Myocyte (in vitro differentiated cells): ENCODE measurements at regions not wholly inside any gene's neighbourhood (a gene's known extent, or its start where the extent isn't known, plus 50 kb on each side); places are given as distances from the start of the nearest gene placed in this dataset.

ENCODE experiments used
- DNase-seq: peaks from one replicate; pipeline ENCODE4 v3.0.0-alpha.2; 2012; ENCODE audit warnings: low read depth

- no peak for DNase-seq
Observed at GRCh38 chr2:17079262-17079661, 413.6 kb upstream of the CYRIA start.

DNA sequence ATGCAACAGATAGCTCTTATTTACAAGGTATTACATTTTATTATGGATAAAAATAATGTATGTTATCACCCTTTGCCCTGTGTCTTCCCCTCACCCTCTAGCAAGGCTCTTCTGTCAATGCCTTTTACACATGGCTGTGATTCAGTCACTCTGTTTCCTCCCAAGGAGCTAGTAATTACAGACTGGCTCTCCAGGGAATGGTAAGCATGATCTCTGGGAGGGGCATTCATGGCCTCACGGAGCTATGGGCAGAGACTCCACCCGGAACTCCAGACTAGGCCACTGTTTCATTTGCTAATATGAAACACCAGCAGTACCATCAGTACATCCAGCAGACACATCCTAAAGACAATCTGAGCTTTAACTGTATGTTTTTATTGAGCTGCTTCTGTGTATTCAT, 410.9 kb upstream of the CYRIA start:
- peak; percentile 43 for DNase-seq

DNA sequence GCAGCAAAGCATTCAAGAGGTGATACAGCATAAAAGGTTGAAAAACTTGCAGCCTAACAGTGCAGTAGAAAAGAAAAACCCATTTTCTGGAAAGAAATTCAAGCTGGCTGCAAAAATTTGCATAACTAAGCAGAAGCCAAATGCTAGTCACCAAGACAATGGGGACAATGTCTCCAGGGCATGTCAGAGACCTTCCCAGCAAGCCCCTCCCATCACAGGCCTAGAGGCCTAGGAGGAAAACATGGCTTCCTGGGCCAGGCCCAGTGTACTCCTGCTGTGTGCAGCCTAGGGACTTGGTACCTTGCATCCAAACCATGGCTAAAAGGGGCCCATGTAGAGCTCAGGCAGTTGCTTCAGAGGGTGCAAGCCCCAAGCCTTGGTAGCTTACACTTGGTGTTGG, 405.1 kb upstream of the CYRIA start:
- no peak for DNase-seq

DNA sequence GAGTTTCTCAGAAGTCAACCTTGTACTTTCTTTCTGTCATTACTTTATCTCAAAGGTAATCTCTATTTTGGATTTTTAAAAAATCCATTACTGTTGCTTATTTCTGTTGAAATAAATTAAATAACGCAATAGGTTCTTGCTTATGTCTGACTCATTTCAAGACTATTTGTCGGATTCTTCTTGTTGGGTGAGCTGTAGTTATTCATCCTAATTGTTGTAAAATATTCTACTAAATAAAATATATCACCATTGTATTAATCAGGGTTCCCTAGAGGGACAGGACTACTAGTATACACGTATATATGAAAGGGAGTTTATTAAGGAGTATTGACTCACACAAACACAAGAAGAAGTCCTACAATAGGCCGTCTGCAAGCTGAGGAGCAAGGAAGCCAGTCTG, 403.9 kb upstream of the CYRIA start:
- DNase-seq, result no peak

- no peak for DNase-seq
Observed at GRCh38 chr2:17068021-17068420, 402.4 kb upstream of the CYRIA start.

DNA sequence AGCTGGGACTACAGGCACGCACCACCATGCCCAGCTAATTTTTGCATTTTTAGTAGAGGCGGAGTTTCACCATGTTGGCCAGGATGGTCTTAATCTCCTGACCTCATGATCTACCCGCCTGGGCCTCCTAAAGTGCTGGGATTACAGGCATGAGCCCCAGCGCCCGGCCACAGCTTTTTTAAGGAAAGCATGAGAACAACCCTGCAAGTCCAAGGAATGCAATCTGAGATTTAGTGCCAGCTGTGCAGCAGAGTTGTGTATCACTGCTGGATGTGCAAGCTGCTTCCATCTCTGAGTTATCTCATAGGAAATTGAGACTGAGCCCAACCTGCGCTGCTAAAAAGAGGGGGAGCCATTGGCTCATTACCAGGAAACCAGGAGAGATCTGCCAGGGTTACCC, 399.9 kb upstream of the CYRIA start:
- peak; percentile 14 for DNase-seq

GRCh38 chr2:17061028-17061427, 395.4 kb upstream of the CYRIA start:
- DNase-seq, result no peak

GRCh38 chr2:17059458-17059857, 393.8 kb upstream of the CYRIA start:
- DNase-seq, result peak; percentile 95

DNA sequence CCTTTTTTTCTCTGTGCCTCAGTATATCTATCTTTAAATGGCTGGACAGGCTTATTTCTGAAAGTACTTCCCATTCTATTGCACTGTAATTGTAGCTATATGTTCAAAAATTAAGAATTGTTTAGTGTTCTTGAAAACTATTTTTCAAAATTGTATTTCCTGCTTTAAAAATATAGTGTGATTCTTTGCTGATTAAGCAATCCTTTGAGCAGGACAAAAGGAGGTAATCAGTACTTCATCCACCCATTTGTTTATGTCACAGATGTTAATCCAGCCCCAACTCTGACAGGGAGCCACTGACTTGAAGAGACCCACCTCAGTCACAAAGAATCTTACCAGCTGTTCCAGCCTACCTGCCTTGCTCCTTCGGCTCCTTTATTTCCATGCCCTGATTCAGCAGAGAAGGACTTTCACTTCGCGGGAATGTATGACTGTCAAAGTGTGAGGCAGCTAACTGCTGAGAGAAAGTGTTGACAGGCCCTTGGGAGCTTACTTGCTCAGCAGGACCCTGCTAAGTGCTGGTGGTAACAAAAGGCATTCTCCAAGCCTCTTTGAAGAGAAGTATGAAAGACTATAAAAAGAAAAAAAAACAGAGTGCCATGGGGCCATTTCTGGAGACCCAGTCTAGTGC, 393.3 kb upstream of the CYRIA start:
- DNase-seq, result peak; percentile 71

DNA sequence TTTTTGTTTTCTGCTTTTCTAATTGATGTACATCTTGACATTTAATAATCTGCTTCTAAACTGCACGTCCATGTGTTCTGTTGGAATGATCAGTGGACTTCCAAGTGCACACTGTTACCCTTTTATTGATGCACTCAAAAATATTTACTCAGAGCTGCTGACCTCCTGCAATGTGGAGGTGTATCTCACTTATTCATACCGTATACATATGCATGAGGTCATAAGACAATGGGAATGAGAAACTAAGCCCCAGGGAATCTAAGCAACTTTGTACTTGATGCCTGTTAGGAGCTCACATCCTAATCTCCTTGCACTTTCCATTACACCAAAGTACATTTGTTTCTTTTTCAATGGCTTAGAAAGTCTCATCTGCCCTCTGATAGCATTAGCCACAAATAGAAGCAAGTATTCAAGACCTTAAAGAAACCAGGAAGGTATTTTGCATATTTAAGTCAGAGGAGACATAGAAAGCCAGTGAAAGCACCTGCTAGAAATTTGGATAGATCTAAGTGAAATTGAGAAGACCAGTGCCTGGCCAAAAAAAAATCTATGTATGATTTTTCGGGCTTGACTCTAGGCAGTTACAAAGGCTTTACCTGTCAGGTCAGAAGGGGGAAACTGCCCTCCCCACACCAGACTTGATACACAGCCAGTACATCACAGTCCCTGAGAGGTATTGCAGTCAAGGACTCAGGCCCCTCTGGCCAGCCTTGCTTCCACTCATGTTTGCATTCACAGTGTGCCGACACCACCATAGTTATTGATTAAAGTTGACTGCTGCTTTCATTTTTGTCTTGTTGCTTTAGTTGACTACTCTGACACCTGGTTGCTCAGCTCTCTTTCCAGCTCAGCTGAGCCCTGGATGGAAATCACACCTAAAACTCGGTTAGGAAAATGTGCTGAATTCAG, 391.7 kb upstream of the CYRIA start:
- no peak for DNase-seq

GRCh38 chr2:17056236-17056635, 390.6 kb upstream of the CYRIA start:
- DNase-seq, result no peak

- no peak for DNase-seq
Observed at GRCh38 chr2:17052001-17052400, 386.4 kb upstream of the CYRIA start.

DNA sequence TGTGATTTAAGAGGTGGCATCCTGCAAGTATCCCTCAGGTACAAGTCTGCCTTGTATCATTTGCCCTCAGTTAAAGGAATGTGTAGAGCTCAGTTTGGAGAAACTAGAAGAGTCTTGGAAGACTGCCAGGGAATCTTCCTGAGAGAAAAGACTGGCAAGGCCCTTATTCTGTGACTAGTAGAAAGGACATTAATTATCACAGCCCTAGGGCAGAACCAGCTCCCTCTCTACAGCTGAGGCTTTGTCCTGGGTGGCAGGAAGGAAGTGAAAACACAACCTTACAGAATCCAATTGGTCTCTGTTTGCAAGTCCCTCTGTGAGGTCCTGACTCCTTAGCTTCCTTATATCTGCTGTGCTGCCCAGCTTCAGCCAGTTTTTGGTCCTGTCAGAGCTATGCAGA, 385.9 kb upstream of the CYRIA start:
- peak; percentile 23 for DNase-seq

GRCh38 chr2:17043173-17043572, 377.5 kb upstream of the CYRIA start:
- DNase-seq, result no peak

DNA sequence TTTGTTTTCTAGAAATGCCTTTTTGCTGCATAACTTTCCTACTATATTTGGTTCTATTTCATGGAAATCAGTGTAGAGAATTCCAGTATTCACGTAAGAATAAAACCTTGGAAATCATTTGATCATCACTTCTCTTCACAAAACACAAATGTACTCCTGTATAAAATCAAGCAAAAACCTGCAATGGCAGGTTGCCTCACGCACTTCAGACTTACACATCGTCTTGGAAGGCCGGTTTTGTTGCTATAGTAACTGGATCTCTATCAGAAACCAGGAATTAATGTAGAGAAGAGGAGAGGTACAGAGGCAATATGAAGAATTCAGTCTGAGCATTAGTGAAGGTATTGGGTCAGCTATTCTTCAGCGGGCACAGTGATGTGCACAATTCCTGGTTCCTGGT, 370.7 kb upstream of the CYRIA start:
- no peak for DNase-seq

- DNase-seq, result peak; percentile 20
Observed at GRCh38 chr2:17035010-17035409, 369.4 kb upstream of the CYRIA start.

GRCh38 chr2:17030047-17030446, 364.4 kb upstream of the CYRIA start:
- DNase-seq, result no peak

DNA sequence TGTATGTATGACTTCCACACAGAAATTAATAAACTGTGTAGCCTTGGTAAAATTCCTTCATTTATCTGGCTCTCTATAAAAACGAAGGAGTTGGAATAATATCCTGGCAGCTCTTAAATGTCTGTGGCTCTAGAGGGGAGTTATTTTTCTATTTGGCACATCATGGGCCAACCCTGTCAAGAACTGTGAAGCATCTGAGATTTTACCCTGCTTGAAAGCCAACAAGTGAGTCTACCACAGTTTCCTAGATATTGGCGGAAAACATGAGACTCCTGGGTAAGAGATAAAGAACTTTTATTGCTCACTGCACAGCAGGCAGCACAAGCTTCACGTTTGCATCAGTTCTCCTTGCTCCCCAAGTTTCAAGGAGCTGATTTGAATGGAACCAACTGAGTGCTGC, 346.7 kb upstream of the CYRIA start:
- no peak for DNase-seq

- no peak for DNase-seq
Observed at GRCh38 chr2:17010104-17010503, 344.5 kb upstream of the CYRIA start.

GRCh38 chr2:17000184-17000482, 334.5 kb upstream of the CYRIA start:
- DNase-seq, result no peak

GRCh38 chr2:16999347-17000183, 333.9 kb upstream of the CYRIA start:
- DNase-seq, result no peak

DNA sequence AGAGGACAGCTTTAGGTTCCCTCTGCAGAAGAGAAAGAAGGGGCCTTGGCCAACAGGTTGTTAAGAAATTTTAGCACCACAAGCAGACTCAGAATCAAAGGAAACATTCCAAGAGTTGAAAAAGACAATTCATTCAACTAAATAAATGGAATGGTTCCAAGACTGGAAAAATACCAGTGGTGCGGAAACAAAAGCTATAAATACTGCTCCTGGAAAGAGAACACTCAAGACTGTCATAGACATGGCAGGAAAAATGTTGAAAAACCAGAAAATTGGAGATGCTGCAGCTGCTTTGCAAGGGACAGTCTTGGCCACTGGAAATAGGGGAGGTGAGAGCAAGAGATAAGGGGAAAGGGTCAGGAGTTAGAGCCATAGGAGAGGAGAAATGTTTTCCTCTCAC, 312.7 kb upstream of the CYRIA start:
- no peak for DNase-seq
